ENCODE measurements at regions not wholly inside any gene's neighbourhood (a gene's known extent, or its start where the extent isn't known, plus 50 kb on each side); places are given as distances from the start of the nearest gene placed in this dataset.

- H3K4me2 ChIP-seq: no peak overlapping the region
- no peak overlapping the region for H2AFZ ChIP-seq
- no peaks in the 10 kb centered on the region for H3K4me1 ChIP-seq (ENCODE audit: insufficient read depth)
- H3K36me3 ChIP-seq (replicated peaks; ENCODE audit: insufficient read depth, low read depth): no peaks in the 10 kb centered on the region
- no peaks in the 10 kb centered on the region for H3K27me3 ChIP-seq
- no peaks in the 10 kb centered on the region for H3K79me2 ChIP-seq
- TF ChIP-seq, protein P1, sequence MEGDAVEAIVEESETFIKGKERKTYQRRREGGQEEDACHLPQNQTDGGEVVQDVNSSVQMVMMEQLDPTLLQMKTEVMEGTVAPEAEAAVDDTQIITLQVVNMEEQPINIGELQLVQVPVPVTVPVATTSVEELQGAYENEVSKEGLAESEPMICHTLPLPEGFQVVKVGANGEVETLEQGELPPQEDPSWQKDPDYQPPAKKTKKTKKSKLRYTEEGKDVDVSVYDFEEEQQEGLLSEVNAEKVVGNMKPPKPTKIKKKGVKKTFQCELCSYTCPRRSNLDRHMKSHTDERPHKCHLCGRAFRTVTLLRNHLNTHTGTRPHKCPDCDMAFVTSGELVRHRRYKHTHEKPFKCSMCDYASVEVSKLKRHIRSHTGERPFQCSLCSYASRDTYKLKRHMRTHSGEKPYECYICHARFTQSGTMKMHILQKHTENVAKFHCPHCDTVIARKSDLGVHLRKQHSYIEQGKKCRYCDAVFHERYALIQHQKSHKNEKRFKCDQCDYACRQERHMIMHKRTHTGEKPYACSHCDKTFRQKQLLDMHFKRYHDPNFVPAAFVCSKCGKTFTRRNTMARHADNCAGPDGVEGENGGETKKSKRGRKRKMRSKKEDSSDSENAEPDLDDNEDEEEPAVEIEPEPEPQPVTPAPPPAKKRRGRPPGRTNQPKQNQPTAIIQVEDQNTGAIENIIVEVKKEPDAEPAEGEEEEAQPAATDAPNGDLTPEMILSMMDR (IDR thresholded peaks at IDR 0.05; ENCODE audit: poor library complexity): no peak
- TF ChIP-seq EZH2phosphoT487 (IDR thresholded peaks at IDR 0.05; ENCODE audit: low read depth, severe bottlenecking, unreplicated experiment) (no peak), EZH2 (IDR thresholded peaks at IDR 0.05; ENCODE audit: borderline replicate concordance) (no peak)
- H3K4me3 ChIP-seq: no peak overlapping the region
- no peaks in the 10 kb centered on the region for H3K9me2 ChIP-seq (replicated peaks; ENCODE audit: insufficient read depth)
- no peak overlapping the region for H3K27ac ChIP-seq
- 96% methylated on average over 6 of the region's 6 CpGs for WGBS (ENCODE audit: low lambda C conversion rate, missing lambda C conversion rate)
- no peaks in the 10 kb centered on the region for H4K20me1 ChIP-seq (ENCODE audit: insufficient read depth, poor library complexity, severe bottlenecking)
- DNase-seq (ENCODE audit: low spot score): no peak
- no peaks in the 10 kb centered on the region for H3K9me3 ChIP-seq (ENCODE audit: low read depth)
Observed at GRCh38 chr9:108579757-108580439, 275.9 kb downstream of the ACTL7B start.

DNA sequence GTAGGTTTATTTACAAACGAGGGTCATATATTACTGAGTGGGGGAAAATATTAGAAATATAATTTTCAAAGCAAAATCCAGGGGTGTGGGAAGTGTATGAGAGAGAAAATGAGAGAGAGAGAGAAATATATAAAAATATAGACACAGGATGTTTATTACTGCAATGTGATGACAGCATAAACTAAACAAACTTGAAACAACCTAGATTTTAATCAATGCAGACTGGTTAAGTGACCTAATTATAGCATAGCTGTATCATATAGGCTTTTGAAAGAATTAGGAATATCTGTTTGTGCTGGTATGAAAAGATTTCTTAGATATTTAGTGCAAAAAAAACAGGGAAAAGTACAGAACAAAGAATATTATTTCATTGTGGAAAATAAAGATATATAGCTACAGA is 280.5 kb downstream of the ACTL7B start:
- WGBS (ENCODE audit: low lambda C conversion rate, missing lambda C conversion rate): 69% methylated on average over 1 of the region's 1 CpG
- no peak for DNase-seq (ENCODE audit: low spot score)
- no peaks in the 10 kb centered on the region for H3K36me3 ChIP-seq (replicated peaks; ENCODE audit: insufficient read depth, low read depth)

GRCh38 chr9:108569624-108570023 is 286.2 kb downstream of the ACTL7B start:
- Histone ChIP-seq H2AFZ (no peak overlapping the region), H3K4me2 (no peak overlapping the region), H3K9me2 (replicated peaks; ENCODE audit: insufficient read depth) (no peaks in the 10 kb centered on the region), H3K4me1 (ENCODE audit: insufficient read depth) (no peaks in the 10 kb centered on the region), H3K4me3 (no peak overlapping the region), H4K20me1 (ENCODE audit: insufficient read depth, poor library complexity, severe bottlenecking) (no peaks in the 10 kb centered on the region), H3K79me2 (no peaks in the 10 kb centered on the region), H3K36me3 (replicated peaks; ENCODE audit: insufficient read depth, low read depth) (no peaks in the 10 kb centered on the region), H3K27me3 (no peaks in the 10 kb centered on the region), H3K27ac (no peak overlapping the region), H3K9me3 (ENCODE audit: low read depth) (no peaks in the 10 kb centered on the region)
- WGBS (ENCODE audit: low lambda C conversion rate, missing lambda C conversion rate): 74% methylated on average over 3 of the region's 3 CpGs
- DNase-seq (ENCODE audit: low spot score): peak; percentile 44
- TF ChIP-seq EZH2 (IDR thresholded peaks at IDR 0.05; ENCODE audit: borderline replicate concordance) (no peak), EZH2phosphoT487 (IDR thresholded peaks at IDR 0.05; ENCODE audit: low read depth, severe bottlenecking, unreplicated experiment) (no peak)
- TF ChIP-seq, protein P1 (IDR thresholded peaks at IDR 0.05; ENCODE audit: poor library complexity): no peak

More for the DNA sequence above, 280.5 kb downstream of the ACTL7B start:
- Histone ChIP-seq H3K4me3 (no peak overlapping the region), H2AFZ (no peak overlapping the region), H4K20me1 (ENCODE audit: insufficient read depth, poor library complexity, severe bottlenecking) (no peaks in the 10 kb centered on the region), H3K27me3 (no peaks in the 10 kb centered on the region), H3K27ac (no peak overlapping the region), H3K79me2 (no peaks in the 10 kb centered on the region), H3K9me3 (ENCODE audit: low read depth) (no peaks in the 10 kb centered on the region), H3K4me2 (no peak overlapping the region), H3K9me2 (replicated peaks; ENCODE audit: insufficient read depth) (no peaks in the 10 kb centered on the region), H3K4me1 (ENCODE audit: insufficient read depth) (no peaks in the 10 kb centered on the region)
- TF ChIP-seq EZH2 (IDR thresholded peaks at IDR 0.05; ENCODE audit: borderline replicate concordance): no peak
- no peak for TF ChIP-seq EZH2phosphoT487 (IDR thresholded peaks at IDR 0.05; ENCODE audit: low read depth, severe bottlenecking, unreplicated experiment)
- TF ChIP-seq, protein P1 (IDR thresholded peaks at IDR 0.05; ENCODE audit: poor library complexity): no peak
